DMS114 treated with DMSO at 0.1 percent for 48 hours (cell line): ENCODE measurements at regions not wholly inside any gene's neighbourhood (a gene's known extent, or its start where the extent isn't known, plus 50 kb on each side); places are given as distances from the start of the nearest gene placed in this dataset.
"Not testable (repeated sequence)": the region's sequence is repeated elsewhere in the genome, so short reads cannot be mapped to it uniquely, and the experiment has no call there.

Experiments used
- DNase-seq: peaks from one replicate; lab custom pipeline; 2025; ENCODE audit not compliant: unreplicated experiment; lab: John Stamatoyannopoulos, UW

GRCh38 chr2:59233920-59234319 is 992.8 kb upstream of the FANCL start:
- no peak for DNase-seq

- no peak for DNase-seq
These were observed 992.3 kb upstream of the FANCL start for GRCh38 chr2:59233448-59233847.

- no peak for DNase-seq
These were observed 991.5 kb upstream of the FANCL start for GRCh38 chr2:59232394-59233165.

- not testable (repeated sequence) for DNase-seq
These were observed 985.2 kb upstream of the FANCL start for GRCh38 chr2:59226362-59226761.

GRCh38 chr2:59223742-59224141 is 982.6 kb upstream of the FANCL start:
- no peak for DNase-seq

- no peak for DNase-seq
These were observed 976.2 kb upstream of the FANCL start for GRCh38 chr2:59217360-59217759.

GRCh38 chr2:59206361-59206760 is 965.2 kb upstream of the FANCL start:
- no peak for DNase-seq

- DNase-seq: no peak
These were observed 962.9 kb upstream of the FANCL start for GRCh38 chr2:59204040-59204439.

GRCh38 chr2:59196491-59196890 is 955.4 kb upstream of the FANCL start:
- no peak for DNase-seq

- no peak for DNase-seq
These were observed 954.7 kb upstream of the FANCL start for GRCh38 chr2:59195851-59196250.

GRCh38 chr2:59191781-59192180 is 950.7 kb upstream of the FANCL start:
- no peak for DNase-seq

- DNase-seq: no peak
These were observed 949.4 kb upstream of the FANCL start for GRCh38 chr2:59190518-59190917.

GRCh38 chr2:59184276-59185020 is 943.3 kb upstream of the FANCL start:
- DNase-seq: no peak

GRCh38 chr2:59183070-59183469 is 941.9 kb upstream of the FANCL start:
- DNase-seq: no peak

GRCh38 chr2:59182249-59182648 is 941.1 kb upstream of the FANCL start:
- no peak for DNase-seq

- no peak for DNase-seq
These were observed 940.2 kb upstream of the FANCL start for GRCh38 chr2:59181347-59181746.

- no peak for DNase-seq
These were observed 939.5 kb upstream of the FANCL start for GRCh38 chr2:59180621-59181020.

- DNase-seq: no peak
These were observed 939.0 kb upstream of the FANCL start for GRCh38 chr2:59180111-59180510.

- no peak for DNase-seq
These were observed 936.6 kb upstream of the FANCL start for GRCh38 chr2:59177748-59178147.

GRCh38 chr2:59176737-59177136 is 935.6 kb upstream of the FANCL start:
- no peak for DNase-seq

- no peak for DNase-seq
These were observed 933.6 kb upstream of the FANCL start for GRCh38 chr2:59174536-59175243.

- DNase-seq: no peak
These were observed 932.2 kb upstream of the FANCL start for GRCh38 chr2:59173325-59173724.
